ENCODE measurements at regions not wholly inside any gene's neighbourhood (a gene's known extent, or its start where the extent isn't known, plus 50 kb on each side); places are given as distances from the start of the nearest gene placed in this dataset.

- in situ Hi-C loops (cut with MboI; ENCODE audit: low pct_unique_long_range_greater_than_20kb, low sequenced_read_pairs, unreplicated experiment): no loop called here
- DNase-seq (ENCODE audit: low spot score): no peak
- TF ChIP-seq CTCF (IDR thresholded peaks at IDR 0.05; ENCODE audit: extremely low read depth, insufficient read depth, missing control alignments): no peak
Observed at GRCh38 chr2:183267148-183267827, 143.0 kb downstream of the NUP35 start.

- DNase-seq (ENCODE audit: low spot score): no peak
- no peak for TF ChIP-seq CTCF (IDR thresholded peaks at IDR 0.05; ENCODE audit: extremely low read depth, insufficient read depth, missing control alignments)
- in situ Hi-C loops (cut with MboI; ENCODE audit: low pct_unique_long_range_greater_than_20kb, low sequenced_read_pairs, unreplicated experiment): no loop called here
Observed at GRCh38 chr2:183269956-183270355, 145.7 kb downstream of the NUP35 start.

DNA sequence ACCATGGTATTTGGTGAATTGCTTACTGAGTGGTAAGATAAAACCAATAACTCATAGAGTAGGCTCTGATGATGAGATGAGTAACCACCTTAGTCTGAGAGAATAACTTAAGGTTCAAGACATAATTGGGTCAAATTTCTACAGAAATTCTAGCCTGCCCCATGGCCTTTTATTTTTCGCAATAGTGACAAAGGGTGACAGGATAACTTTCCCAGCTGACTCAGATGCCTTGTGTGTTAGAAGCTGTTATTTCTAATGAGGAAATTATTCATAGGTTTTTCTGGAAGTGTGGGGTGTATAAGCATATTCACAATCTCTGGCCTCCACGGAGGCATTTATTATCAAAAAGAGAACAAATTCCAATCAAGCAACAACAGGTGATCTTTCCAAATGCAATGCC lies 159.0 kb downstream of the NUP35 start:
- in situ Hi-C loops (cut with MboI; ENCODE audit: low pct_unique_long_range_greater_than_20kb, low sequenced_read_pairs, unreplicated experiment): no loop called here
- TF ChIP-seq CTCF (IDR thresholded peaks at IDR 0.05; ENCODE audit: extremely low read depth, insufficient read depth, missing control alignments): no peak
- DNase-seq (ENCODE audit: low spot score): no peak

GRCh38 chr2:183284606-183285005 lies 160.4 kb downstream of the NUP35 start:
- DNase-seq (ENCODE audit: low spot score): no peak
- in situ Hi-C loops (cut with MboI; ENCODE audit: low pct_unique_long_range_greater_than_20kb, low sequenced_read_pairs, unreplicated experiment): no loop called here
- TF ChIP-seq CTCF (IDR thresholded peaks at IDR 0.05; ENCODE audit: extremely low read depth, insufficient read depth, missing control alignments): no peak

DNA sequence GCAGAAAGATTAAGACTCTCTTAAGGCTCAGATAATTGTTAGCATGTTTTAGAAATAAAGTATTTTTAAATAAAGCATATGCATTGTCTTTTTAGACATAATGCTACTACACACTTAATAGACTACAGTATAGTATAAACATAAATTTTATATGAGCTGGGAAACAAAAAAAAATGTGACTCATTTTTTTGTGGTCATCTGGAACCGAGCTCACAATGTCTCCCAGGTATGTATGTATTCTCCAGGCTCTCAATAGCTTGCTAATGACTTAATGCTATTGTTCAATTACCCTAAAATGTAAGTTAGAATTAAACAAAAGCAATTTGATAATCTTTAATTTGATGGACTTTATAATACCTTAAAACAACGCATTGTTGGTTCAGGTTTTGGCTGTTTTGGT lies 167.2 kb downstream of the NUP35 start:
- no peak for TF ChIP-seq CTCF (IDR thresholded peaks at IDR 0.05; ENCODE audit: extremely low read depth, insufficient read depth, missing control alignments)
- no peak for DNase-seq (ENCODE audit: low spot score)
- in situ Hi-C loops (cut with MboI; ENCODE audit: low pct_unique_long_range_greater_than_20kb, low sequenced_read_pairs, unreplicated experiment): no loop called here

DNA sequence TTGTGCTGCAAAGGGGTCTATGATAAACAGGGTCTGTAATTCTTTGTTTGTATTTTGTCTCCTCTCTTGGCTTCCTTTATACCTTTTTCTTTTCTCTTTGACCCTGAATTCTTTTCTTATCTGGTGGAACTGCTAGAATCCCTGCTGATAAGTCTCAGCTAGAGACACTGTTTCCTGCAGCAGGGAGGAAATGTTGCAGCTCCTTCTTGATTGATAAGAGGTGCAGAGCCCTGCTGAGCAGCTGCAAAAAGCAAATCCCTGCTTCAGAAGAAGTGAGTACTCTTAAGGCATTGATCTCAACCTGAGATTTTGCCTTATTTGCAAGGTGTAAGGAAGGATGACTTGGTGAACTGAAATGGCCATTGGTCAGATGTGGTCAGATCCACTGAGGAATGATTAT lies 167.8 kb downstream of the NUP35 start:
- TF ChIP-seq CTCF (IDR thresholded peaks at IDR 0.05; ENCODE audit: extremely low read depth, insufficient read depth, missing control alignments): no peak
- DNase-seq (ENCODE audit: low spot score): no peak
- in situ Hi-C loops (cut with MboI; ENCODE audit: low pct_unique_long_range_greater_than_20kb, low sequenced_read_pairs, unreplicated experiment): no loop called here
